OCI-LY7 (cell line): ENCODE measurements at regions not wholly inside any gene's neighbourhood (a gene's known extent, or its start where the extent isn't known, plus 50 kb on each side); places are given as distances from the start of the nearest gene placed in this dataset.

Experiments used
- BruUV-seq: library from RNA; stranded (reverse); fragments of 400-500 nt; replicated peaks from 2 replicates; lab custom pipeline; 2021; lab: Mats Ljungman, UMichigan
- CTCF ChIA-PET: fragments of 300-600 bp; sonication (Branson Sonifier 250); formaldehyde crosslinking; loops from one replicate; lab custom pipeline; 2022; ENCODE audit warnings: antibody characterized with exemption; ENCODE audit not compliant: unreplicated experiment; lab: Charles Lee
- POLR2A ChIA-PET: fragments of 300-600 bp; sonication (Branson Sonifier 250); formaldehyde crosslinking; loops from one replicate; lab custom pipeline; 2022; ENCODE audit warnings: antibody characterized with exemption; lab: Charles Lee
- DNase-seq: peaks from one replicate; pipeline ENCODE4 v3.0.0-alpha.2; 2015; ENCODE audit warnings: low spot score
- H2AFZ ChIP-seq: fragments of 200-600 bp; sonication (generic), shearing (Covaris generic); 2 replicates; pipeline ENCODE4 v1.6.1; 2014; ENCODE audit warnings: mild to moderate bottlenecking, antibody characterized with exemption, low read length, moderate library complexity
- H3K27ac ChIP-seq: fragments of 200-600 bp; sonication (generic); 2 replicates; pipeline ENCODE4 v1.5.1; 2014; ENCODE audit warnings: mixed run types, low read depth, mild to moderate bottlenecking, moderate library complexity, low read length, inconsistent platforms; ENCODE audit not compliant: poor library complexity, severe bottlenecking
- H3K36me3 ChIP-seq: fragments of 200-600 bp; sonication (generic); 2 replicates; pipeline ENCODE4 v1.6.1; 2014; ENCODE audit warnings: mild to moderate bottlenecking, antibody characterized with exemption, low read length, moderate library complexity, mixed read lengths; ENCODE audit not compliant: insufficient read depth
- H3K4me1 ChIP-seq: fragments of 200-600 bp; sonication (generic); 2 replicates; pipeline ENCODE4 v1.5.1; 2014; ENCODE audit warnings: mild to moderate bottlenecking, low read length; ENCODE audit not compliant: insufficient read depth, poor library complexity, severe bottlenecking
- H3K4me2 ChIP-seq: fragments of 200-600 bp; sonication (generic); 2 replicates; pipeline ENCODE4 v1.6.1; 2014; ENCODE audit warnings: mild to moderate bottlenecking, low read length
- H3K4me3 ChIP-seq: fragments of 200-600 bp; sonication (generic); 2 replicates; pipeline ENCODE4 v1.5.1; 2014; ENCODE audit warnings: mild to moderate bottlenecking, low read depth, low read length; ENCODE audit not compliant: poor library complexity, severe bottlenecking
- H3K79me2 ChIP-seq: fragments of 200-600 bp; sonication (generic); 2 replicates; pipeline ENCODE4 v1.6.1; 2016; ENCODE audit warnings: low read depth, mild to moderate bottlenecking, low read length, moderate library complexity, mixed read lengths; ENCODE audit not compliant: insufficient read depth
- H3K9me2 ChIP-seq: fragments of 200-600 bp; sonication (generic); 2 replicates; pipeline ENCODE4 v1.6.1; 2016; ENCODE audit warnings: mild to moderate bottlenecking, low read length, mixed read lengths; ENCODE audit not compliant: insufficient read depth
- H3K9me3 ChIP-seq: fragments of 200-600 bp; sonication (generic); 2 replicates; pipeline ENCODE4 v1.6.1; 2014; ENCODE audit warnings: mild to moderate bottlenecking, mixed run types, low read length, mixed read lengths
- H4K20me1 ChIP-seq: fragments of 200-600 bp; sonication (generic); 2 replicates; pipeline ENCODE4 v1.6.1; 2014; ENCODE audit warnings: mild to moderate bottlenecking, antibody characterized with exemption, low read length, moderate library complexity, mixed read lengths; ENCODE audit not compliant: insufficient read depth
- CTCF ChIP-seq: fragments of 200-600 bp; sonication (generic); conservative IDR thresholded peaks from 2 replicates; pipeline ENCODE4 v1.5.1; 2014; ENCODE audit warnings: mild to moderate bottlenecking, antibody characterized with exemption, low read length, moderate library complexity, mixed read lengths
- EZH2phosphoT487 ChIP-seq: fragments of 200-600 bp; sonication (generic); IDR thresholded peaks from 2 replicates; pipeline ENCODE4 v1.6.1; 2018; ENCODE audit warnings: low read depth, borderline replicate concordance, mild to moderate bottlenecking, mixed run types, antibody characterized with exemption, low read length, moderate library complexity, mixed read lengths
- intact Hi-C: fragments of 100-400 bp; cut with micrococcal nuclease; formaldehyde crosslinking; loops from one replicate; pipeline ENCODE4 v1.10.0; 2022; ENCODE audit not compliant: unreplicated experiment

DNA sequence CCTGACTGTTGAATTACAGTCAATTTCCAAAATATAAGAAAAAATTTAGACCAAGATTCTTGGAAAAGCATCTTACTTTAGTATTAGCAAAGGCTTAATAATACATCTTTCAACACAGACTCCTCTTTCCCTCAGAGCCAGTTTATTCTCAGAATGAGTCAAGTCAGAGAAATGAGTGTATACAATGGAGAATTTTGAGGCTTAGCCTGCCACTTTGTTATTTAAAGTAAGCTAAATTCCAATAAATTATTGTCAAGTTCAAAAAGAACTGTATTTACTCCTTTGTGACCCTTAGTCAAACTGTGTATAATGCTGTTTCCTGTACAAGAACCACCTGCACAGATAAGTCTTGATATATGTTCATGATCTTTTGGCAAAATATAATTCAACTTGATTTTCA is 428.5 kb upstream of the ITGA1 start:
- Histone ChIP-seq H2AFZ (no peak overlapping the region), H3K79me2 (no peaks in the 10 kb centered on the region), H3K4me1 (no peaks in the 10 kb centered on the region), H3K9me3 (no peaks in the 10 kb centered on the region), H4K20me1 (no peaks in the 10 kb centered on the region), H3K4me3 (no peak overlapping the region), H3K27ac (no peak overlapping the region), H3K4me2 (no peak overlapping the region), H3K36me3 (no peaks in the 10 kb centered on the region), H3K9me2 (no peaks in the 10 kb centered on the region)
- intact Hi-C loops, result loop anchor here (5.0 kb wide), 1 partner anchor 1397 kb away; no protein-coding TSS in a partner anchor
- BruUV-seq, result no TSS peak
- ChIA-PET CTCF (no interaction called here), POLR2A (interaction anchor here (0.6 kb wide), 1 partner anchor 589 kb away, joined by 3 read pairs; no protein-coding TSS in a partner anchor)
- TF ChIP-seq CTCF (no peak), EZH2phosphoT487 (no peak)
- DNase-seq, result no peak

- no peak overlapping the region for H3K4me2 ChIP-seq
- ChIA-PET CTCF (no interaction called here), POLR2A (no interaction called here)
- no peak overlapping the region for H2AFZ ChIP-seq
- H3K9me2 ChIP-seq, result no peaks in the 10 kb centered on the region
- H3K4me3 ChIP-seq, result no peak overlapping the region
- no peaks in the 10 kb centered on the region for H3K79me2 ChIP-seq
- no peaks in the 10 kb centered on the region for H3K9me3 ChIP-seq
- no peak overlapping the region for H3K27ac ChIP-seq
- H3K36me3 ChIP-seq, result no peaks in the 10 kb centered on the region
- TF ChIP-seq CTCF (no peak), EZH2phosphoT487 (no peak)
- H4K20me1 ChIP-seq, result no peaks in the 10 kb centered on the region
- DNase-seq, result no peak
- H3K4me1 ChIP-seq, result no peaks in the 10 kb centered on the region
- no TSS peak for BruUV-seq
- intact Hi-C loops, result no loop called here
These were observed 426.7 kb upstream of the ITGA1 start for GRCh38 chr5:52360985-52361384.

DNA sequence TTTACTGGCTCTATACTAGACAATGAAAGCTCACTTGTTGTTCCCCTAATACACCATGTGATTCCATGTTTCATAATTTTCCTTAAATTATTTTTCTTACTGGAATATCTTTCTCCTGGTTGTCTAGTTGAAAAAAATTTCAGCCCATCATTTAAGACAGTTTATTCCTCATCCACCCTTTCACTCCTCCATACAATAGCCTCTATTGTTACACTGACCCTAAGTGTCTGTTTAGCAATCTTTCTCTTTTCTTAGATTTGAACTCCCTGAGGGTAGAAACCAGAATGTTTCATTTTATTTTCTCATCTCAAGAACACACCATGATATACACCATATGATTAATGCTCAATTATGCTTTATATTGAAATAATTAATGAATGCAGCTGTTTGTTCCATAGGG is 413.4 kb upstream of the ITGA1 start:
- H2AFZ ChIP-seq, result no peak overlapping the region
- TF ChIP-seq EZH2phosphoT487 (no peak), CTCF (no peak)
- POLR2A ChIA-PET, result no interaction called here
- no peaks in the 10 kb centered on the region for H3K9me2 ChIP-seq
- H3K4me1 ChIP-seq, result no peaks in the 10 kb centered on the region
- no peak for DNase-seq
- H4K20me1 ChIP-seq, result no peaks in the 10 kb centered on the region
- no peaks in the 10 kb centered on the region for H3K36me3 ChIP-seq
- no peaks in the 10 kb centered on the region for H3K9me3 ChIP-seq
- intact Hi-C loops, result no loop called here
- CTCF ChIA-PET, result no interaction called here
- BruUV-seq, result no TSS peak
- H3K4me3 ChIP-seq, result no peak overlapping the region
- no peaks in the 10 kb centered on the region for H3K79me2 ChIP-seq
- no peak overlapping the region for H3K4me2 ChIP-seq
- no peak overlapping the region for H3K27ac ChIP-seq
